ENCODE measurements at regions not wholly inside any gene's neighbourhood (a gene's known extent, or its start where the extent isn't known, plus 50 kb on each side); places are given as distances from the start of the nearest gene placed in this dataset.

DNA sequence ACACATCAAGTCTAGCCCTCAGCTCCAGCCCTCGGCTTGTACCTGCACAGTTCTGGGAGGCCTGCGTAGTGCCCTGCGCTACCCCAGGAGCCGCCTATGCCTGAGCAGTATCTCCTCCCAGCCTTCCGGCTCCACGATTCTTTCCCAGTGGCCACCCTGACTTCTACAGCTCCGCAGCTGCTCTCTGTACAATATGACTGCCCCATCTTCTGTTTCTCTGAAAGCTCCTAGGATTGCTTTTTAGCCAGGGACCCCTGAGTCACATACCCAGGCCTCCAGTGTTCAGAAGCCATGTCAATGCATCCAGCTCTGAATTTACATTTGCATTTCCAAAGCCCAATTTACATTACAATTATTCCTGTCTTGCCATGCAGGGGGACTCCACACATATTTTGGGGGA is 135.5 kb downstream of the PJA1 start:
- Mint-ChIP-seq H3K27me3 (ENCODE audit: unreplicated experiment) (peaks cover 1% of the 10 kb centered on the region), H3K4me3 (ENCODE audit: low read depth, unreplicated experiment) (no peak overlapping the region), H3K36me3 (ENCODE audit: insufficient read depth, unreplicated experiment) (no peaks in the 10 kb centered on the region), H3K9me3 (ENCODE audit: low read depth, unreplicated experiment) (peaks cover 6% of the 10 kb centered on the region), H3K27ac (ENCODE audit: unreplicated experiment) (no peak overlapping the region), H3K4me1 (ENCODE audit: low read depth, unreplicated experiment) (peaks cover 16% of the 10 kb centered on the region)
- CTCF ChIA-PET: no interaction called here
- no peak for DNase-seq
- TF ChIP-seq, protein P1, sequence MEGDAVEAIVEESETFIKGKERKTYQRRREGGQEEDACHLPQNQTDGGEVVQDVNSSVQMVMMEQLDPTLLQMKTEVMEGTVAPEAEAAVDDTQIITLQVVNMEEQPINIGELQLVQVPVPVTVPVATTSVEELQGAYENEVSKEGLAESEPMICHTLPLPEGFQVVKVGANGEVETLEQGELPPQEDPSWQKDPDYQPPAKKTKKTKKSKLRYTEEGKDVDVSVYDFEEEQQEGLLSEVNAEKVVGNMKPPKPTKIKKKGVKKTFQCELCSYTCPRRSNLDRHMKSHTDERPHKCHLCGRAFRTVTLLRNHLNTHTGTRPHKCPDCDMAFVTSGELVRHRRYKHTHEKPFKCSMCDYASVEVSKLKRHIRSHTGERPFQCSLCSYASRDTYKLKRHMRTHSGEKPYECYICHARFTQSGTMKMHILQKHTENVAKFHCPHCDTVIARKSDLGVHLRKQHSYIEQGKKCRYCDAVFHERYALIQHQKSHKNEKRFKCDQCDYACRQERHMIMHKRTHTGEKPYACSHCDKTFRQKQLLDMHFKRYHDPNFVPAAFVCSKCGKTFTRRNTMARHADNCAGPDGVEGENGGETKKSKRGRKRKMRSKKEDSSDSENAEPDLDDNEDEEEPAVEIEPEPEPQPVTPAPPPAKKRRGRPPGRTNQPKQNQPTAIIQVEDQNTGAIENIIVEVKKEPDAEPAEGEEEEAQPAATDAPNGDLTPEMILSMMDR (IDR thresholded peaks at IDR 0.05; ENCODE audit: unreplicated experiment): no peak
- no TSS peak for BruUV-seq (replicated peaks)
- intact Hi-C loops (cut with micrococcal nuclease; ENCODE audit: unreplicated experiment): loop anchor here (10.0 kb wide), 1 partner anchor 205 kb away; the partner anchor contains the start of gene EFNB1

DNA sequence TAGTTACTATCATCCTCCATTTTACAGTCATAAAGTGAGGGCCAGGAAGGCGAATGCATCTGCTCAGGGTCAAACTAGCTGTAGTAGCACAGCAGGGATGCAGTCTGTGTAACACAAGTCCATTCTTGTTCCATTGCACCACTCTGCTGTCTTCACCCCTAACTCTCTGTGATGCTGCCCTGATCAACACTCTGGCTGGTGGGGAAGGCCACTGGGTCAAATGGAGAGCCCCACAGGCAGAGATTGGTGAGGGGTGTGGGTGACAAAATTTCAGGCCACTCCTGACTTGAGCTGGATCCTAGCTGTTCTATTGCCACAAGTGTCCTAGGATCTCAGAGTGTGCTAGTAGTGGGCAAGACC is 136.5 kb downstream of the PJA1 start:
- Mint-ChIP-seq H3K36me3 (ENCODE audit: insufficient read depth, unreplicated experiment) (no peaks in the 10 kb centered on the region), H3K4me1 (ENCODE audit: low read depth, unreplicated experiment) (peaks cover 16% of the 10 kb centered on the region), H3K9me3 (ENCODE audit: low read depth, unreplicated experiment) (peaks cover 6% of the 10 kb centered on the region), H3K27ac (ENCODE audit: unreplicated experiment) (no peak overlapping the region), H3K27me3 (ENCODE audit: unreplicated experiment) (no peaks in the 10 kb centered on the region), H3K4me3 (ENCODE audit: low read depth, unreplicated experiment) (no peak overlapping the region)
- no peak for DNase-seq
- CTCF ChIA-PET: interaction anchor here (0.5 kb wide), 1 partner anchor 259 kb away, joined by 4 read pairs; no protein-coding TSS in a partner anchor
- BruUV-seq (replicated peaks): no TSS peak
- TF ChIP-seq, protein P1 (IDR thresholded peaks at IDR 0.05; ENCODE audit: unreplicated experiment): no peak
- intact Hi-C loops (cut with micrococcal nuclease; ENCODE audit: unreplicated experiment): no loop called here

DNA sequence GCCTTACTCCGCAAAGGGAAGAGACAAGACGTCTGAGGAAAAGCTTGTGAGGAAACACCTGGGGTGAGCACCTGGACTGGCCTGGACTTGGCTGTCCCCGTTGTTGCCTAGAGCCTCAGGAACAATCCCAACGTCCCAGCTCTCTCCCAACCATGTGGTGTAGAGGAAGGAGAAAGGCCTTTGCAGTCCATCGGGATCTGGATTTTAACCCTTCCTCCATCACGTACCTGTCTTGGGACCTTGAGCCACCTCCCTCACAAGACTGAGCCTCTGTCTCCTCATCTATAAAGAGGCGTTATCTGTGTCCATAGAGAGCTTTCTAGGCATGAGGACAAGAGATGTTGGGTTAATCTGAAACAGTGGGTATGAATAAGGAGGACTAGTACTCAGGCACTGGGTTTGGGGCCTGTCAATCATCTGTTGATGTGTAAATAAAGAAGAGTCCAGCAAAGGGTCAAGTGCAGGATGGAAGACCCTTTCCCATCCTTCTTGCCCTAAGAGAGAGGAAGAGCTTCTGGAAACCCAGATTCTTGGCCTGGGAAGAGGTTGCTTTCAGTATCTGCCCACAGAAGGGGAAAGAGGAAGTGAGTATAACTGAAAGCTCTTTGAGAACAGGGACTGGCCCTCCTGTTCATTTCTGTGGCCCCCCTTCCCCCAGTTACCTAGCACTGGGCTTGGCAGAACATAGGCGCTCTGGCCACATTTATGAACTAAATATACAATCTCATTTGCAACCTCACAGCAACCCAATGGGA is 137.1 kb downstream of the PJA1 start:
- CTCF ChIA-PET: interaction anchor here (0.5 kb wide), 1 partner anchor 260 kb away, joined by 4 read pairs; no protein-coding TSS in a partner anchor
- TF ChIP-seq, protein P1 (IDR thresholded peaks at IDR 0.05; ENCODE audit: unreplicated experiment): no peak
- peaks cover 16% of the 10 kb centered on the region for H3K4me1 Mint-ChIP-seq (ENCODE audit: low read depth, unreplicated experiment)
- no peak for DNase-seq
- BruUV-seq (replicated peaks): no TSS peak
- no peaks in the 10 kb centered on the region for H3K36me3 Mint-ChIP-seq (ENCODE audit: insufficient read depth, unreplicated experiment)
- H3K27me3 Mint-ChIP-seq (ENCODE audit: unreplicated experiment): no peaks in the 10 kb centered on the region
- peaks cover 6% of the 10 kb centered on the region for H3K9me3 Mint-ChIP-seq (ENCODE audit: low read depth, unreplicated experiment)
- H3K27ac Mint-ChIP-seq (ENCODE audit: unreplicated experiment): no peak overlapping the region
- intact Hi-C loops (cut with micrococcal nuclease; ENCODE audit: unreplicated experiment): no loop called here
- H3K4me3 Mint-ChIP-seq (ENCODE audit: low read depth, unreplicated experiment): no peak overlapping the region

DNA sequence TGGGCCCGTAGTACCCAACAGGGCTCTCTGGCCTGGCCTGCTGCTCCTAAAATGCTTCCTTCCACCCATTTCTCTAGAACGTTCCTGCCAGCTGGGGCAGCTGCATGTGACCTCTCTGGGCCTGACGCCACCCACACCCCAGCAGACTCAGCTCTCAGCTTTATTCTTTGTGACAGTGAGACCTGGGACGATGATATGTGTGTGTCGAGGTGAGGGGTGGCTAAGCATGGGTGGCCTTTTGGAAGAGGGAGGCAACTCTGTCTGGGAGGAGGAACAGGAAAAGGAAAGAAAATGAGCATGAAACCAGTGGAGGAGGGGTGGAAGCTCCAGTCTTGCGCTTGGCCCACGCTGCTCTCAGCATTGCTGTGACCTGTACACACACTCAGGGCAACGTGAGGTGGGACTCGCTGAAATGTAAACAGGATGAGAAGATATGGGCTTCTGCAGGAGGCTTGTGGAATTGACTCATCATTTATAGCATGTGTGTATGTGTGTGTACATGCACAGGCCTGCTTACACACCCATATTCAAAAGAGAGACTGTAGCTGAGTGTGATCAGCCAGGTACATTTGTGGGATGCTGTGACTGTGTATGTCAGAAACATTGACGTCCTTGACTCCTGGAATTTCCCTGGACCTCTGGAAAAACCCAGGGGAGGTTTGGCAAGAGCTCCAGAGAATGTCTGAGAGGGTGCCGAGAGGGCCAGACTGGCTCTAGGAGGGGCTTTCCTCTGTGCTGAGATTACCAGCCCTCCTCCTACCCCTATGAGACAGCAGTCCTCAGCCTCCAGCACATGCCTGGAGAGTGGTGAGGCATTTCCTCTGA is 137.9 kb downstream of the PJA1 start:
- Mint-ChIP-seq H3K36me3 (ENCODE audit: insufficient read depth, unreplicated experiment) (no peaks in the 10 kb centered on the region), H3K4me1 (ENCODE audit: low read depth, unreplicated experiment) (peaks cover 16% of the 10 kb centered on the region), H3K27me3 (ENCODE audit: unreplicated experiment) (no peaks in the 10 kb centered on the region), H3K9me3 (ENCODE audit: low read depth, unreplicated experiment) (peaks cover 6% of the 10 kb centered on the region), H3K4me3 (ENCODE audit: low read depth, unreplicated experiment) (no peak overlapping the region), H3K27ac (ENCODE audit: unreplicated experiment) (no peak overlapping the region)
- intact Hi-C loops (cut with micrococcal nuclease; ENCODE audit: unreplicated experiment): no loop called here
- CTCF ChIA-PET: no interaction called here
- no TSS peak for BruUV-seq (replicated peaks)
- TF ChIP-seq, protein P1 (IDR thresholded peaks at IDR 0.05; ENCODE audit: unreplicated experiment): no peak
- DNase-seq: no peak
